ENCODE measurements at regions not wholly inside any gene's neighbourhood (a gene's known extent, or its start where the extent isn't known, plus 50 kb on each side); places are given as distances from the start of the nearest gene placed in this dataset.

- TF ChIP-seq CTCF (IDR thresholded peaks at IDR 0.05; ENCODE audit: control extremely low read depth, extremely low read depth) = no peak
- no peaks in the 10 kb centered on the region for H3K4me1 ChIP-seq (ENCODE audit: control insufficient read depth in 5 of 5, insufficient read depth in 5 of 5, low read length in 5 of 5)
- ATAC-seq (ENCODE audit: insufficient read depth, low FRiP score) = no peak
Observed at GRCh38 chr5:141740885-141741284, 58.9 kb upstream of the ARAP3 start.

GRCh38 chr5:141737535-141737934 lies 55.5 kb upstream of the ARAP3 start:
- Histone ChIP-seq H3K9ac (ENCODE audit: insufficient read depth in 1 of 2, low read length in 2 of 2) (no peak overlapping the region), H3K27me3 (ENCODE audit: control insufficient read depth in 3 of 3, insufficient read depth in 3 of 3, low read length in 2 of 3) (peaks cover 0 to 2% (median 0%) of the 10 kb centered on the region in 3 donors), H3K4me3 (no peak overlapping the region), H3K9me3 (ENCODE audit: control insufficient read depth in 4 of 4, insufficient read depth in 3 of 4, low read length in 3 of 4) (peaks cover 0 to 2% (median 0%) of the 10 kb centered on the region in 4 donors), H3K4me1 (ENCODE audit: control insufficient read depth in 5 of 5, insufficient read depth in 5 of 5, low read length in 5 of 5) (no peaks in the 10 kb centered on the region), H3K27ac (ENCODE audit: low read depth in 1 of 2, low read length in 1 of 2) (no peak overlapping the region), H3K36me3 (ENCODE audit: control insufficient read depth in 4 of 4, insufficient read depth in 4 of 4, low read length in 4 of 4) (no peaks in the 10 kb centered on the region)
- 34 to 35% methylated on average over 4 of the region's 4 CpGs for WGBS, 2 donors
- DNase-seq (no peak), ATAC-seq (ENCODE audit: insufficient read depth, low FRiP score) (no peak)
- no peak for TF ChIP-seq CTCF (IDR thresholded peaks at IDR 0.05; ENCODE audit: control extremely low read depth, extremely low read depth)

More at GRCh38 chr5:141740885-141741284, 58.9 kb upstream of the ARAP3 start:
- Histone ChIP-seq H3K27me3 (ENCODE audit: control insufficient read depth in 3 of 3, insufficient read depth in 3 of 3, low read length in 2 of 3) (no peaks in the 10 kb centered on the region), H3K27ac (ENCODE audit: low read depth in 1 of 2, low read length in 1 of 2) (no peak overlapping the region), H3K9ac (ENCODE audit: insufficient read depth in 1 of 2, low read length in 2 of 2) (no peak overlapping the region), H3K4me3 (no peak overlapping the region), H3K9me3 (ENCODE audit: control insufficient read depth in 4 of 4, insufficient read depth in 3 of 4, low read length in 3 of 4) (no peaks in the 10 kb centered on the region), H3K36me3 (ENCODE audit: control insufficient read depth in 4 of 4, insufficient read depth in 4 of 4, low read length in 4 of 4) (no peaks in the 10 kb centered on the region)
- WGBS, 2 donors = 72 to 74% methylated on average over 6 of the region's 6 CpGs
- no peak for DNase-seq

DNA sequence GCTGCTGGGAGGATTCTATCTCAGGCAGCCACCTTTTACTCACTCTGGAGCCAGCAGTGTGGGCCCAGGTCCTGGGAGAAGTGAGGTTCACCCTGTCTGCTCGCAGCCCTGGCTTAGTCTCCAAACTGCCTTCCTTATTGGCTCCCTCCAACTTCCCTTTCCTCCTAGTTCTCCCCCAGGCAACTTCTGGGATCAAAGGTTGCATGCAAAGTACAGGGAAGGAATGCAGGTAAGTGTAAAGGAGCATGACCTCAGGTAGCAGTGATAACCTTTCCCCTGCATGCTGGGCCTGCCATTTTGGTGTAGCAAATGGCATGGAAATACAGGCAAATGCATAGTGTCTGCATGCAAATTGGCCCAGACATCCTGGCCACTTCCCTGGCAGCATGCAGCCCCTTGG lies 53.8 kb upstream of the ARAP3 start:
- Histone ChIP-seq H3K9ac (ENCODE audit: insufficient read depth in 1 of 2, low read length in 2 of 2) (no peak overlapping the region), H3K4me1 (ENCODE audit: control insufficient read depth in 5 of 5, insufficient read depth in 5 of 5, low read length in 5 of 5) (no peaks in the 10 kb centered on the region), H3K27me3 (ENCODE audit: control insufficient read depth in 3 of 3, insufficient read depth in 3 of 3, low read length in 2 of 3) (peaks cover 0 to 2% (median 0%) of the 10 kb centered on the region in 3 donors), H3K9me3 (ENCODE audit: control insufficient read depth in 4 of 4, insufficient read depth in 3 of 4, low read length in 3 of 4) (peaks cover 0 to 3% (median 0%) of the 10 kb centered on the region in 4 donors), H3K36me3 (ENCODE audit: control insufficient read depth in 4 of 4, insufficient read depth in 4 of 4, low read length in 4 of 4) (no peaks in the 10 kb centered on the region), H3K4me3 (no peak overlapping the region), H3K27ac (ENCODE audit: low read depth in 1 of 2, low read length in 1 of 2) (no peak overlapping the region)
- 39 to 54% methylated on average over 1 of the region's 1 CpG for WGBS, 2 donors
- no peak for ATAC-seq (ENCODE audit: insufficient read depth, low FRiP score)
- DNase-seq = no peak
- no peak for TF ChIP-seq CTCF (IDR thresholded peaks at IDR 0.05; ENCODE audit: control extremely low read depth, extremely low read depth)
